GM19193 (cell line): ENCODE measurements at regions not wholly inside any gene's neighbourhood (a gene's known extent, or its start where the extent isn't known, plus 50 kb on each side); places are given as distances from the start of the nearest gene placed in this dataset.

Source experiments
- POLR2A ChIP-seq: IDR thresholded peaks from 4 replicates; pipeline ENCODE4 v1.6.1; 2011; ENCODE audit not compliant: insufficient read depth, insufficient read length; ENCODE audit errors: extremely low read depth

GRCh38 chr5:173741087-173741486 lies 124.6 kb upstream of the BOD1 start:
- TF ChIP-seq POLR2A: no peak

- TF ChIP-seq POLR2A: no peak
Observed at GRCh38 chr5:173741729-173742431, 125.4 kb upstream of the BOD1 start.

- no peak for TF ChIP-seq POLR2A
Observed at GRCh38 chr5:173742432-173742816, 126.0 kb upstream of the BOD1 start.

GRCh38 chr5:173743641-173744343 lies 127.3 kb upstream of the BOD1 start:
- TF ChIP-seq POLR2A: no peak

GRCh38 chr5:173744551-173744950 lies 128.1 kb upstream of the BOD1 start:
- no peak for TF ChIP-seq POLR2A

- TF ChIP-seq POLR2A: no peak
Observed at GRCh38 chr5:173745123-173745522, 128.7 kb upstream of the BOD1 start.

- no peak for TF ChIP-seq POLR2A
Observed at GRCh38 chr5:173745557-173745956, 129.1 kb upstream of the BOD1 start.

- no peak for TF ChIP-seq POLR2A
Observed at GRCh38 chr5:173746047-173746646, 129.7 kb upstream of the BOD1 start.

- no peak for TF ChIP-seq POLR2A
Observed at GRCh38 chr5:173747876-173748275, 131.4 kb upstream of the BOD1 start.

GRCh38 chr5:173750538-173751265 lies 134.3 kb upstream of the BOD1 start:
- TF ChIP-seq POLR2A: no peak

- TF ChIP-seq POLR2A: no peak
Observed at GRCh38 chr5:173751266-173751600, 134.8 kb upstream of the BOD1 start.

GRCh38 chr5:173752653-173753052 lies 135.5 kb upstream of the CPEB4 start:
- no peak for TF ChIP-seq POLR2A

GRCh38 chr5:173753307-173754168 lies 134.6 kb upstream of the CPEB4 start:
- TF ChIP-seq POLR2A: no peak

- no peak for TF ChIP-seq POLR2A
Observed at GRCh38 chr5:173755319-173755718, 132.8 kb upstream of the CPEB4 start.

GRCh38 chr5:173757403-173758209 lies 130.5 kb upstream of the CPEB4 start:
- no peak for TF ChIP-seq POLR2A

- TF ChIP-seq POLR2A: no peak
Observed at GRCh38 chr5:173758676-173759075, 129.5 kb upstream of the CPEB4 start.
